ENCODE measurements at regions not wholly inside any gene's neighbourhood (a gene's known extent, or its start where the extent isn't known, plus 50 kb on each side); places are given as distances from the start of the nearest gene placed in this dataset.

DNA sequence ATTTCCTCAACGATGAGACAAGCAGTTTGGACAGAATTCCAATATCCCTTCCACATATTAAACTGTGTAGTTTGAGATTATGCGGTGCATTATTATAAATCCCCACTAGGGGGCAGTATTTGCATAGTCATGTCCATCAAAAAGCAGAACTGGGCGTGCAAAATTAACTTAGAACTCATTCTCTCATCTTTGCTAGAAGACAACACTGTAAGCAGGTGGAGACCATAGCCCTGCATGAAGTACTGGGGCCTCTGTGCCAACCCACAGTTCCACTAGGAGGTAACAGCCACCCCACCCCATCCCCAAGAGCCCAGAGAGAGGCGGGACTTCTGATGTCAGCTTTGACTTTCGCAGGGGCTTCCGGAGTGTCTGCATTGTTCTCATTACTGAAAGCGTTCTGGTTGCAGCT is 106.6 kb upstream of the TMC3 start:
- H3K36me3 ChIP-seq, result no peaks in the 10 kb centered on the region
- 31 to 33% methylated on average over 7 of the region's 7 CpGs for WGBS, 2 donors
- peaks cover 0 to 3% (median 0%) of the 10 kb centered on the region in 4 donors for H3K4me1 ChIP-seq
- no peak overlapping the region for H3K27ac ChIP-seq
- H3K4me3 ChIP-seq, result peak overlapping the region in 1 of 4 donors; percentile 6
- no peaks in the 10 kb centered on the region for H3K27me3 ChIP-seq
- DNase-seq (ENCODE audit: low spot score in 2 of 2), result peak in 1 of 2 donors; percentile 95
- TF ChIP-seq POLR2A (IDR thresholded peaks at IDR 0.05), result no peak
- TF ChIP-seq EP300 (IDR thresholded peaks at IDR 0.05), result no peak
- TF ChIP-seq, protein P1, sequence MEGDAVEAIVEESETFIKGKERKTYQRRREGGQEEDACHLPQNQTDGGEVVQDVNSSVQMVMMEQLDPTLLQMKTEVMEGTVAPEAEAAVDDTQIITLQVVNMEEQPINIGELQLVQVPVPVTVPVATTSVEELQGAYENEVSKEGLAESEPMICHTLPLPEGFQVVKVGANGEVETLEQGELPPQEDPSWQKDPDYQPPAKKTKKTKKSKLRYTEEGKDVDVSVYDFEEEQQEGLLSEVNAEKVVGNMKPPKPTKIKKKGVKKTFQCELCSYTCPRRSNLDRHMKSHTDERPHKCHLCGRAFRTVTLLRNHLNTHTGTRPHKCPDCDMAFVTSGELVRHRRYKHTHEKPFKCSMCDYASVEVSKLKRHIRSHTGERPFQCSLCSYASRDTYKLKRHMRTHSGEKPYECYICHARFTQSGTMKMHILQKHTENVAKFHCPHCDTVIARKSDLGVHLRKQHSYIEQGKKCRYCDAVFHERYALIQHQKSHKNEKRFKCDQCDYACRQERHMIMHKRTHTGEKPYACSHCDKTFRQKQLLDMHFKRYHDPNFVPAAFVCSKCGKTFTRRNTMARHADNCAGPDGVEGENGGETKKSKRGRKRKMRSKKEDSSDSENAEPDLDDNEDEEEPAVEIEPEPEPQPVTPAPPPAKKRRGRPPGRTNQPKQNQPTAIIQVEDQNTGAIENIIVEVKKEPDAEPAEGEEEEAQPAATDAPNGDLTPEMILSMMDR (IDR thresholded peaks at IDR 0.05), result peak; percentile 65 to 88 (median 84)
- H3K9me3 ChIP-seq, result no peaks in the 10 kb centered on the region

DNA sequence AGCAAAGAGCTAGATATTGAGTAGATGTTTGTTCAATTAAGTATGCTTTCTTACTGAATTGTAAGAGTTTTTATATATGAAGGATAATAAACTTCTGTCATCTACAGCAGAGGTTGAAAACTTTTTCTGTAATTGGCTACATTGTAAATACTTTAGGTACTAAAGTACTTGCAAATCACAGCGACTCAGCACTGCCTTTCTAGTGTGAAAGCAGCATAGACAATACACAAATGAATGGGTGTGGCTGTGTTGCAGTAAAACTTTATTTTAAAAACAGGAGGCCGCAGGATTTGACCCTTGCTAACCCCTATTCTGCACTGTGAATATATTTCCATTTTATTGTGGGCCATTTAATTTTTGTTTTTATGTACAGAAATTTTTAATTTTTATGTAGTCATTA is 104.3 kb upstream of the TMC3 start:
- DNase-seq (ENCODE audit: low spot score in 2 of 2), result no peak
- Histone ChIP-seq H3K36me3 (no peaks in the 10 kb centered on the region), H3K27me3 (no peaks in the 10 kb centered on the region), H3K4me3 (no peak overlapping the region), H3K9me3 (no peaks in the 10 kb centered on the region), H3K4me1 (peaks cover 0 to 3% (median 0%) of the 10 kb centered on the region in 4 donors), H3K27ac (no peak overlapping the region)
- WGBS, 2 donors, result 43 to 62% methylated on average over 2 of the region's 2 CpGs
- TF ChIP-seq POLR2A (IDR thresholded peaks at IDR 0.05) (no peak), EP300 (IDR thresholded peaks at IDR 0.05) (no peak)
- TF ChIP-seq, protein P1 (IDR thresholded peaks at IDR 0.05), result no peak

DNA sequence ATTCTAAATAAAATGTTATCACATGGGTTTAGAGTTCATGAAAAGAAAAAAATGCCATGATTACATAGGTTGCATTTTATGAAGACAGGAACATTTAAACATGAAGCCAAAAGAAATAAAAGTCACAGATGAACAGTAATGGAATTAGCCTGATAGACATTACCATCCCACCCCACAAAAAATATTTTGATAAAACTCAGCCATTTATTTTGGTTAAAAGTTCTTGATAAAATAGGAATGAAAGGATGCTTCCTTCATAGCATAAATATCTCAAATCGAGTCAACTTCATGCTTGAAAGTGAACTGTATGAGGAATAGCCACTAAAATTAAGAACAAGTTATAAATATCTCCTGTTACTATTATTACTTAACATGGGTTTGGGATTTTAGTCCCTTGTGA is 101.9 kb upstream of the TMC3 start:
- H3K9me3 ChIP-seq, result no peaks in the 10 kb centered on the region
- no peak for DNase-seq (ENCODE audit: low spot score in 2 of 2)
- no peak overlapping the region for H3K4me3 ChIP-seq
- H3K36me3 ChIP-seq, result no peaks in the 10 kb centered on the region
- H3K27ac ChIP-seq, result no peak overlapping the region
- no peaks in the 10 kb centered on the region for H3K27me3 ChIP-seq
- no peak for TF ChIP-seq POLR2A (IDR thresholded peaks at IDR 0.05)
- TF ChIP-seq EP300 (IDR thresholded peaks at IDR 0.05), result no peak
- TF ChIP-seq, protein P1 (IDR thresholded peaks at IDR 0.05), result no peak
- peaks cover 0 to 2% (median 0%) of the 10 kb centered on the region in 4 donors for H3K4me1 ChIP-seq
- WGBS, 2 donors, result 73 to 74% methylated on average over 1 of the region's 1 CpG

DNA sequence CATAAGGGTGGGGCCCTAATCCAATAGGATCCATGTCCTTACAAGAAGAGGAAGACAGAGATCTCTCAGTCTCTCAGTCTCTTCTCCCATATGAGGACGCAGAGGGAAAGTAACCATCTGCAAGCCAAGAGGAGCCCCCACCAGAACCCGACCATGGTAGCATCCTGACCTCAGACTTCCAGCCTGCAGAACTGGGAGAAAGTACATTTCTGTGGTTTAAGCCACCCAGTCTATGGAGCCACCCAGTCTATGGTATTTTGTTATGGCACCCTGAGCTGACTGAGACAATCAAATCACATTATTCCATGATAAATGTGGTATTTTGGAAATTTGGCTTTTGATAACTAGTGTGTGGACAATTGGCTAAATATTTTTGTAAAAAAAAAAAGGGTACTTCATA is 101.5 kb upstream of the TMC3 start:
- Histone ChIP-seq H3K36me3 (no peaks in the 10 kb centered on the region), H3K4me1 (no peaks in the 10 kb centered on the region), H3K4me3 (no peak overlapping the region), H3K27me3 (no peaks in the 10 kb centered on the region), H3K27ac (no peak overlapping the region), H3K9me3 (no peaks in the 10 kb centered on the region)
- no peak for TF ChIP-seq POLR2A (IDR thresholded peaks at IDR 0.05)
- TF ChIP-seq, protein P1 (IDR thresholded peaks at IDR 0.05), result no peak
- TF ChIP-seq EP300 (IDR thresholded peaks at IDR 0.05), result no peak
- WGBS, 2 donors, result 69 to 80% methylated on average over 2 of the region's 2 CpGs
- DNase-seq (ENCODE audit: low spot score in 2 of 2), result no peak

DNA sequence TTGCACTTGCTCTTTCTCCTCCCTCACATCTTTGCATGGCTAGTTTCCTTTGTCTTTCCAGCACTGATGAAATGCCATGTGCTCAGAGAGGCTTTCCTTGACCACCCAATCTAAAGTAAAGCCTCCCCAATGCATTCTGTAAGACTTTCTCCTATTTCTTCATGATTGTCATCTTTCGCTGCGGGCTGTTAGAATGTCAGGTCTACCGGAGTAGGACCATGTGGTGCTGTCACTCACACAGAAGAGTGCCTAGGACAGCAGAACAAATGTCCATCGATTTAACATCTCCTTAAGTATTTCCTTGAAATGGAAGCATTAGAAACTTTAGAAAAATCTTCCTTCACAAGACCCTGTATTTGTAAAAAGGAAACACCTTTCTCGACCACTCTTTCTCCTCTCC is 99.9 kb upstream of the TMC3 start:
- TF ChIP-seq EP300 (IDR thresholded peaks at IDR 0.05) (no peak), POLR2A (IDR thresholded peaks at IDR 0.05) (no peak)
- TF ChIP-seq, protein P1 (IDR thresholded peaks at IDR 0.05), result no peak
- 95 to 96% methylated on average over 5 of the region's 5 CpGs for WGBS, 2 donors
- DNase-seq (ENCODE audit: low spot score in 2 of 2), result no peak

More for the DNA sequence above, 99.9 kb upstream of the TMC3 start:
- no peak overlapping the region for H3K27ac ChIP-seq
- H3K9me3 ChIP-seq, result no peaks in the 10 kb centered on the region
- no peaks in the 10 kb centered on the region for H3K4me1 ChIP-seq
- no peaks in the 10 kb centered on the region for H3K36me3 ChIP-seq
- H3K4me3 ChIP-seq, result no peak overlapping the region
- no peaks in the 10 kb centered on the region for H3K27me3 ChIP-seq
